Peyer's patch (tissue), 4 donors: ENCODE measurements at regions not wholly inside any gene's neighbourhood (a gene's known extent, or its start where the extent isn't known, plus 50 kb on each side); places are given as distances from the start of the nearest gene placed in this dataset.
"Not testable (repeated sequence)": the region's sequence is repeated elsewhere in the genome, so short reads cannot be mapped to it uniquely, and the experiment has no call there.

Experiments
- DNase-seq, 3 donors: peaks; one replicate each; pipeline ENCODE4 v3.0.0-alpha.2; 2017 to 2019
- H3K27ac ChIP-seq, 4 donors: fragments of 200-600 bp; sonication (generic); one replicate each; pipeline ENCODE4 v1.5.1; 2016 to 2019
- H3K27me3 ChIP-seq, 2 donors: fragments of 200-600 bp; sonication (generic); one replicate each; pipeline ENCODE4 v1.5.1; 2019
- H3K36me3 ChIP-seq, 3 donors: fragments of 200-600 bp; sonication (generic); one replicate each; pipeline ENCODE4 v1.5.1; 2016 to 2019
- H3K4me1 ChIP-seq, 4 donors: fragments of 200-600 bp; sonication (generic); one replicate each; pipeline ENCODE4 v1.5.1; 2016 to 2019
- H3K4me3 ChIP-seq, 4 donors: fragments of 200-600 bp; sonication (generic); 1 replicate in 3 of 4; 2 replicates in 1 of 4; pipeline ENCODE4 v1.5.1; 2016 to 2019; ENCODE audit warnings: mild to moderate bottlenecking in 1 of 4
- H3K9me3 ChIP-seq, 4 donors: fragments of 200-600 bp; sonication (generic); one replicate each; pipeline ENCODE4 v1.5.1; 2016 to 2019; ENCODE audit warnings: mild to moderate bottlenecking in 1 of 4
- CTCF ChIP-seq, 6 experiments: fragments of 450-650 bp in 4 of 6; fragments of 200-600 bp in 2 of 6; sonication (generic) in 1 of 6; IDR thresholded peaks; one replicate each; pipeline ENCODE4 v1.5.1; 2017 to 2019; ENCODE audit warnings: antibody characterized with exemption in 6 of 6, mild to moderate bottlenecking in 3 of 6, moderate library complexity in 1 of 6
- POLR2A ChIP-seq, 2 donors: fragments of 450-650 bp; IDR thresholded peaks; one replicate each; pipeline ENCODE4 v1.5.1; 2017; ENCODE audit warnings: antibody characterized with exemption in 2 of 2, mild to moderate bottlenecking in 2 of 2, moderate library complexity in 2 of 2

- Histone ChIP-seq H3K27me3 (no peaks in the 10 kb centered on the region), H3K4me1 (no peaks in the 10 kb centered on the region), H3K36me3 (no peaks in the 10 kb centered on the region), H3K27ac (no peak overlapping the region), H3K9me3 (no peaks in the 10 kb centered on the region), H3K4me3 (no peak overlapping the region)
- TF ChIP-seq CTCF (IDR thresholded peaks at IDR 0.05) (no peak), POLR2A (IDR thresholded peaks at IDR 0.05) (no peak)
- no peak for DNase-seq
These were observed 94.3 kb downstream of the ISX start for GRCh38 chr22:35160268-35160667.

- not testable (repeated sequence) for H3K4me1 ChIP-seq, DNase-seq, H3K36me3 ChIP-seq, H3K27ac ChIP-seq, H3K27me3 ChIP-seq, H3K4me3 ChIP-seq, H3K9me3 ChIP-seq
These were observed 91.4 kb upstream of the HMGXB4 start for GRCh38 chr22:35165896-35166295.

GRCh38 chr22:35170716-35171697 lies 86.3 kb upstream of the HMGXB4 start:
- H3K9me3 ChIP-seq = no peaks in the 10 kb centered on the region
- no peak for TF ChIP-seq POLR2A (IDR thresholded peaks at IDR 0.05)
- no peak for TF ChIP-seq CTCF (IDR thresholded peaks at IDR 0.05)
- no peaks in the 10 kb centered on the region for H3K4me1 ChIP-seq
- no peak overlapping the region for H3K4me3 ChIP-seq
- no peaks in the 10 kb centered on the region for H3K27me3 ChIP-seq
- DNase-seq = no peak
- H3K36me3 ChIP-seq = no peaks in the 10 kb centered on the region
- H3K27ac ChIP-seq = no peak overlapping the region

- Histone ChIP-seq H3K27ac (no peak overlapping the region), H3K4me1 (no peaks in the 10 kb centered on the region), H3K27me3 (no peaks in the 10 kb centered on the region), H3K4me3 (no peak overlapping the region), H3K36me3 (no peaks in the 10 kb centered on the region), H3K9me3 (no peaks in the 10 kb centered on the region)
- no peak for DNase-seq
- no peak for TF ChIP-seq POLR2A (IDR thresholded peaks at IDR 0.05)
- TF ChIP-seq CTCF (IDR thresholded peaks at IDR 0.05) = no peak
These were observed 84.9 kb upstream of the HMGXB4 start for GRCh38 chr22:35172442-35172841.

- no peak for DNase-seq
- H3K4me3 ChIP-seq = no peak overlapping the region
- TF ChIP-seq CTCF (IDR thresholded peaks at IDR 0.05) (no peak), POLR2A (IDR thresholded peaks at IDR 0.05) (no peak)
These were observed 83.6 kb upstream of the HMGXB4 start for GRCh38 chr22:35173655-35174054.

GRCh38 chr22:35174401-35175038 lies 82.8 kb upstream of the HMGXB4 start:
- H3K9me3 ChIP-seq = no peaks in the 10 kb centered on the region
- no peak for TF ChIP-seq CTCF (IDR thresholded peaks at IDR 0.05)
- TF ChIP-seq POLR2A (IDR thresholded peaks at IDR 0.05) = no peak

More at GRCh38 chr22:35173655-35174054, 83.6 kb upstream of the HMGXB4 start:
- H3K36me3 ChIP-seq = no peaks in the 10 kb centered on the region
- H3K27ac ChIP-seq = no peak overlapping the region
- no peaks in the 10 kb centered on the region for H3K9me3 ChIP-seq
- no peaks in the 10 kb centered on the region for H3K4me1 ChIP-seq
- H3K27me3 ChIP-seq = no peaks in the 10 kb centered on the region

More at GRCh38 chr22:35174401-35175038, 82.8 kb upstream of the HMGXB4 start:
- no peaks in the 10 kb centered on the region for H3K36me3 ChIP-seq
- H3K4me3 ChIP-seq = no peak overlapping the region
- no peak for DNase-seq
- no peaks in the 10 kb centered on the region for H3K4me1 ChIP-seq
- H3K27me3 ChIP-seq = no peaks in the 10 kb centered on the region
- H3K27ac ChIP-seq = no peak overlapping the region
